GM23248 (cell line): ENCODE measurements at regions not wholly inside any gene's neighbourhood (a gene's known extent, or its start where the extent isn't known, plus 50 kb on each side); places are given as distances from the start of the nearest gene placed in this dataset.

Experiments used
- DNase-seq: peaks from one replicate; pipeline ENCODE4 v3.0.0-alpha.2; 2015
- H2AFZ ChIP-seq: fragments of 200-600 bp; sonication (generic); 2 replicates; pipeline ENCODE4 v1.6.1; 2016; ENCODE audit warnings: antibody characterized with exemption
- H3F3A ChIP-seq: fragments of 200-600 bp; sonication (generic); 2 replicates; pipeline ENCODE4 v1.6.1; 2016; ENCODE audit warnings: mild to moderate bottlenecking, antibody characterized with exemption, mixed run types; ENCODE audit not compliant: insufficient read depth
- H3K27ac ChIP-seq: fragments of 200-600 bp; sonication (generic); 2 replicates; pipeline ENCODE4 v1.5.1; 2016; ENCODE audit warnings: mild to moderate bottlenecking
- H3K27me3 ChIP-seq: fragments of 200-600 bp; sonication (generic); replicated peaks from 2 replicates; pipeline ENCODE4 v1.6.1; 2016; ENCODE audit warnings: mild to moderate bottlenecking; ENCODE audit not compliant: insufficient read depth
- H3K36me3 ChIP-seq: fragments of 200-600 bp; sonication (generic); 2 replicates; pipeline ENCODE4 v1.6.1; 2016; ENCODE audit warnings: low read depth, mild to moderate bottlenecking
- H3K4me1 ChIP-seq: fragments of 200-600 bp; sonication (generic); 2 replicates; pipeline ENCODE4 v1.6.1; 2016; ENCODE audit warnings: mild to moderate bottlenecking; ENCODE audit not compliant: insufficient read depth
- H3K4me2 ChIP-seq: fragments of 200-600 bp; sonication (generic); one replicate; pipeline ENCODE4 v1.6.1; 2016; ENCODE audit warnings: mild to moderate bottlenecking; ENCODE audit not compliant: unreplicated experiment
- H3K4me3 ChIP-seq: fragments of 200-600 bp; sonication (generic); 2 replicates; pipeline ENCODE4 v1.5.1; 2016; ENCODE audit warnings: mild to moderate bottlenecking
- H3K79me2 ChIP-seq: fragments of 200-600 bp; sonication (generic); 2 replicates; pipeline ENCODE4 v1.6.1; 2016; ENCODE audit warnings: mild to moderate bottlenecking; ENCODE audit not compliant: insufficient read depth
- H3K9ac ChIP-seq: fragments of 200-600 bp; sonication (generic); 2 replicates; pipeline ENCODE4 v1.6.1; 2016; ENCODE audit warnings: mild to moderate bottlenecking
- H3K9me2 ChIP-seq: fragments of 200-600 bp; sonication (generic); 2 replicates; pipeline ENCODE4 v1.6.1; 2016; ENCODE audit warnings: mixed run types, mild to moderate bottlenecking, moderate library complexity; ENCODE audit not compliant: insufficient read depth
- H3K9me3 ChIP-seq: fragments of 200-600 bp; sonication (generic); one replicate; pipeline ENCODE4 v1.6.1; 2017; ENCODE audit warnings: low read depth
- H4K20me1 ChIP-seq: fragments of 200-600 bp; sonication (generic); 2 replicates; pipeline ENCODE4 v1.6.0; 2016; ENCODE audit not compliant: insufficient read depth
- EZH2 ChIP-seq: fragments of 200-600 bp; sonication (generic); IDR thresholded peaks from 2 replicates; pipeline ENCODE4 v1.6.1; 2018; ENCODE audit warnings: antibody characterized with exemption, mild to moderate bottlenecking; ENCODE audit not compliant: insufficient read depth, poor library complexity, severe bottlenecking
- EZH2phosphoT487 ChIP-seq: fragments of 200-600 bp; sonication (generic); IDR thresholded peaks from 2 replicates; pipeline ENCODE4 v1.6.1; 2018; ENCODE audit warnings: antibody characterized with exemption, moderate library complexity, mild to moderate bottlenecking, low read depth; ENCODE audit not compliant: insufficient read depth
- WGBS, 2 experiments: methylation state at CpG; one replicate each; pipeline ENCODE4 v1.1.6; 2015 to 2017; ENCODE audit warnings: low lambda C conversion rate in 2 of 2, low coverage in 1 of 2; ENCODE audit errors: missing lambda C conversion rate in 2 of 2; 5-methylcytosine and 5-hydroxymethylcytosine counted together
- in situ Hi-C: fragments of 300-500 bp; cut with MboI; formaldehyde crosslinking; loops from 2 replicates; pipeline ENCODE4 v1.15.0; 2020

GRCh38 chr15:72979308-72979707 lies 73.0 kb upstream of the NEO1 start:
- Histone ChIP-seq H3F3A (no peaks in the 10 kb centered on the region), H3K9me2 (no peaks in the 10 kb centered on the region), H3K27ac (no peak overlapping the region), H3K36me3 (no peaks in the 10 kb centered on the region), H3K9ac (no peak overlapping the region), H3K4me1 (no peaks in the 10 kb centered on the region), H3K4me2 (no peak overlapping the region), H3K4me3 (no peak overlapping the region), H2AFZ (no peak overlapping the region), H3K79me2 (no peaks in the 10 kb centered on the region), H4K20me1 (no peaks in the 10 kb centered on the region), H3K9me3 (no peaks in the 10 kb centered on the region), H3K27me3 (peaks cover 4% of the 10 kb centered on the region; the same call in 1 of the 2 replicates)
- TF ChIP-seq EZH2: no peak
- TF ChIP-seq EZH2phosphoT487: no peak
- in situ Hi-C loops: no loop called here
- 56 to 63% methylated on average over 5 of the region's 5 CpGs for WGBS, 2 experiments
- no peak for DNase-seq

- peaks cover 4% of the 10 kb centered on the region; the same call in 1 of the 2 replicates for H3K27me3 ChIP-seq
- no peak overlapping the region for H3K4me3 ChIP-seq
- no peak overlapping the region for H3K27ac ChIP-seq
- H3K9ac ChIP-seq: no peak overlapping the region
- in situ Hi-C loops: no loop called here
- H3K9me2 ChIP-seq: no peaks in the 10 kb centered on the region
- no peaks in the 10 kb centered on the region for H3F3A ChIP-seq
- no peaks in the 10 kb centered on the region for H3K4me1 ChIP-seq
- no peaks in the 10 kb centered on the region for H3K9me3 ChIP-seq
- H3K4me2 ChIP-seq: no peak overlapping the region
- H3K79me2 ChIP-seq: no peaks in the 10 kb centered on the region
- 78 to 82% methylated on average over 5 of the region's 5 CpGs for WGBS, 2 experiments
- H2AFZ ChIP-seq: no peak overlapping the region
- no peak for DNase-seq
- TF ChIP-seq EZH2phosphoT487 (no peak), EZH2 (no peak)
- no peaks in the 10 kb centered on the region for H4K20me1 ChIP-seq
- H3K36me3 ChIP-seq: no peaks in the 10 kb centered on the region
Measured at GRCh38 chr15:72978223-72978622, 74.0 kb upstream of the NEO1 start.

GRCh38 chr15:72972362-72972761 lies 79.9 kb upstream of the NEO1 start:
- TF ChIP-seq EZH2phosphoT487: no peak
- no peak for TF ChIP-seq EZH2
- H3K4me3 ChIP-seq: no peak overlapping the region
- WGBS, 2 experiments: 72 to 85% methylated on average over 3 of the region's 3 CpGs
- no peaks in the 10 kb centered on the region for H3K36me3 ChIP-seq
- 0 out of 2 replicates have a peak, but pooled peaks cover 3% of the 10 kb centered on the region for H3F3A ChIP-seq
- in situ Hi-C loops: no loop called here
- H3K9me2 ChIP-seq: no peaks in the 10 kb centered on the region
- H3K4me1 ChIP-seq: peaks cover 13% of the 10 kb centered on the region
- no peaks in the 10 kb centered on the region for H3K27me3 ChIP-seq
- H3K79me2 ChIP-seq: no peaks in the 10 kb centered on the region
- H3K4me2 ChIP-seq: no peak overlapping the region
- DNase-seq: no peak
- no peaks in the 10 kb centered on the region for H3K9me3 ChIP-seq
- H3K9ac ChIP-seq: no peak overlapping the region
- no peaks in the 10 kb centered on the region for H4K20me1 ChIP-seq
- H2AFZ ChIP-seq: peak overlapping the region; percentile 91; the same call in 1 of the 2 replicates
- no peak overlapping the region for H3K27ac ChIP-seq

- Histone ChIP-seq H3K9me3 (no peaks in the 10 kb centered on the region), H3K9me2 (no peaks in the 10 kb centered on the region), H3K4me3 (peak overlapping the region; percentile 71), H2AFZ (peak overlapping the region; percentile 91), H3K4me2 (peak overlapping the region; percentile 83), H4K20me1 (no peaks in the 10 kb centered on the region), H3K36me3 (no peaks in the 10 kb centered on the region), H3K9ac (peak overlapping the region; percentile 45; the same call in 1 of the 2 replicates), H3F3A (0 out of 2 replicates have a peak, but pooled peaks cover 3% of the 10 kb centered on the region), H3K4me1 (peaks cover 13% of the 10 kb centered on the region), H3K79me2 (no peaks in the 10 kb centered on the region), H3K27me3 (no peaks in the 10 kb centered on the region), H3K27ac (no peak overlapping the region)
- DNase-seq: no peak
- WGBS, 2 experiments: 17 to 19% methylated on average over 7 of the region's 7 CpGs
- TF ChIP-seq EZH2phosphoT487: no peak
- TF ChIP-seq EZH2: no peak
- in situ Hi-C loops: no loop called here
Measured at GRCh38 chr15:72971766-72972165, 80.5 kb upstream of the NEO1 start.
